HG02981 (cell line): ENCODE measurements at regions not wholly inside any gene's neighbourhood (a gene's known extent, or its start where the extent isn't known, plus 50 kb on each side); places are given as distances from the start of the nearest gene placed in this dataset.
"Not testable (repeated sequence)": the region's sequence is repeated elsewhere in the genome, so short reads cannot be mapped to it uniquely, and the experiment has no call there.

Experiments used
- ATAC-seq: cut with Tn5 transposase; IDR thresholded peaks from one replicate; pipeline ENCODE4 v1.9.1; 2021; ENCODE audit warnings: mild to moderate bottlenecking, moderate library complexity; ENCODE audit not compliant: unreplicated experiment

DNA sequence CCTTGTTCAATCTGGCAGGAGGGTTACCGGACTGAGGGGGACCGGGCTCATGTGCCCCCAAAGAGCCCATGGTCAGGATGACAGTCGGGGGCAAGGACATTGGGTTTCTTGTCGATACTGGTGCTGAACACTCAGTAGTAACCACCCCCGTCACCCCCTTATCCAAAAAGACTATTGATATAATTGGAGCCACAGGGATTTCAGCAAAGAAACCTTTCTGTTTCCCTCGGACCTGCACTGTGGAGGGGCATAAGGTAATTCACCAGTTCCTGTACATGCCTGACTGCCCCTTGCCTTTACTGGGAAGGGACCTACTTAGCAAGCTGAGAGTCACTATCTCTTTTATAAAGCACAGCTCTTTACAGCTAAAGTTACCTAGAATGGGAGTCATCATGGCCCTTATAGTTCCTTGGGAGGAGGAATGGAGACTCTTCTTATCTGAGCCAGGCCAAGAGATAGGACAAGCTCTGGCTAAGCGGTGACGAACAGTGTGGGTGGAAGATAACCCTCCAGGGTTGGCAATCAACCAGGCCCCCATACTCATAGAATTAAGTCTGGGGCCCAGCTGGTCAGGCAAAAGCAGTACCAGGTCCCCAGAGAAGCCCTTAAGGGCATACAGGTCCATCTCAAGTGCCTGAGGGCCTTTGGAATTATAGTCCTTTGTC, 603.7 kb downstream of the UQCRFS1 start:
- ATAC-seq: no peak

DNA sequence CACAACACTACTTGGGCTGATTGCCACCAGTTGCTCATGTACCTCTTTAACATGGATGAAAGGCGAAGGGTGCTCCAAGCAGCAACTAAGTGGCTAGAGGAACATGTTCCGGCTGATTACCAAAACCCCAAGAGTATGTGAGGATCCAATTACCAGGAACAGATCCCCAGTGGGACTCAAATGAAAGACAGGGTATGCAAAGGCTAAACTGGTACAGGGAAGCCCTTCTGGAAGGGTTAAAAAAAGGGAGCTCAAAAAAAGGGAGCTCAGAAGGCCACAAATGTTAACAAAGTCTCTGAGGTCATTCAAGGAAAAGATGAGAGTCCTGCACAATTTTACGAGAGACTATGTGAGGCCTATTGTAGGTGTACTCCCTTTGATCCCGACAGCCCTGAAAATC, 604.7 kb downstream of the UQCRFS1 start:
- no peak for ATAC-seq

DNA sequence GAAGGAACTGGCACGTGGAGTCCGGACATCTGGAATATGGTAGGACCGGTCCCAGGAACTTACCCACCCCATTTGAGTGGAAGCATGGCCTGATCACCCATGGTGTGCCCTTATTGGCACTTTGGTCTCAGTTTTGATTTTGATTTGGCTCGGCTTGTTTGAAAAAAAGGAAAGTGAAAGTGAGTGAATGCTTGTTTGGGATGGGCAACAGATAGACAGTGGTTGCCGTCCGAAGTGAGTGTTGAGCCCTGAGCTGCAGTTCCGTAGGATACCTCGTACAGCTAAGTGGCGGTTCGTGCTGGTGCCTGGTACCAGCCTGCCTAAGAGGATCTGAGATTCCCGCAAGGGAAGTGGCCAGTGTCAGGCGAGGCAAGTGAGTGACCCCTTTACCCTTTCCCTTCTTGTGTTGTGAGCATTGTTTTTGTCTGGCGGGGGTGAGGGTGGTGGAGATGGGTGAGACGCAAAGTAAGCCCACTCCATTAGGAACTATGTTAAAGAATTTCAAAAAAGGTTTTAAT, 605.8 kb downstream of the UQCRFS1 start:
- ATAC-seq: no peak

DNA sequence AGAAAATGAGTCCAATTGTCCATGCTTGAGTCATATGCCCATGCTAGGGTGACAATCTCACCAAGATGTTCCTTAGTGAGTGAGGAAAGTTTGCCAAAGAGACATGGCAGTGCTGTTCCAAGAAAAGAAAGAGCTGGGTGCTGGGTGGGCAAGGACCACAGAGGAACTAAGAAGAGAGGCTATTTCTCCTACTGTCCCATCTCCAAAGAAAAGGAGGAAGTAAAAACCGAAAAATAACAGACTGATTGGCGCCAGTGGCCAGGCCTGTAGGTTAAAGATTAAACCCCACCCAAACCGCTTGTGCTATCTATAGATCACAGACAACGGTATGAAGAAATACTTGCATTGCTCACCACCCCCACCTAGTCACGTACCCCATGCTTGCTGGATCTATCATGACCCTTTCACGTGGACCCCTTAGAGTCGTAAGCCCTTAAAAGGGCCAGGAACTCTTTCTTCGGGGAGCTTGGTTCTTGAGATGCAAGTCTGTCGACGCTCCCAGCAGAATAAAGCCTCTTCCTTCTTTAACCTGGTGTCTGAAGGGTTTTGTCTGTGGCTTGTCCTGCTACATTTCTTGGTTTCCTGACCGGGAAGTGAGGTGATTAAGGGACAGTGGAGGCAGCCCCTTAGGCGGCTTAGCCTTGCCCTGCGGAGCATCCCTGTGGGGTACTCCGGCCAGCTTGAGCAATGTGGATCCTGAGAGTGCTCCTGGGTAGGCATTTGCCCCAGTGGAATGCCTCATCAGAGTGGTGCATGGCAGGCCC, 606.5 kb downstream of the UQCRFS1 start:
- ATAC-seq: no peak

DNA sequence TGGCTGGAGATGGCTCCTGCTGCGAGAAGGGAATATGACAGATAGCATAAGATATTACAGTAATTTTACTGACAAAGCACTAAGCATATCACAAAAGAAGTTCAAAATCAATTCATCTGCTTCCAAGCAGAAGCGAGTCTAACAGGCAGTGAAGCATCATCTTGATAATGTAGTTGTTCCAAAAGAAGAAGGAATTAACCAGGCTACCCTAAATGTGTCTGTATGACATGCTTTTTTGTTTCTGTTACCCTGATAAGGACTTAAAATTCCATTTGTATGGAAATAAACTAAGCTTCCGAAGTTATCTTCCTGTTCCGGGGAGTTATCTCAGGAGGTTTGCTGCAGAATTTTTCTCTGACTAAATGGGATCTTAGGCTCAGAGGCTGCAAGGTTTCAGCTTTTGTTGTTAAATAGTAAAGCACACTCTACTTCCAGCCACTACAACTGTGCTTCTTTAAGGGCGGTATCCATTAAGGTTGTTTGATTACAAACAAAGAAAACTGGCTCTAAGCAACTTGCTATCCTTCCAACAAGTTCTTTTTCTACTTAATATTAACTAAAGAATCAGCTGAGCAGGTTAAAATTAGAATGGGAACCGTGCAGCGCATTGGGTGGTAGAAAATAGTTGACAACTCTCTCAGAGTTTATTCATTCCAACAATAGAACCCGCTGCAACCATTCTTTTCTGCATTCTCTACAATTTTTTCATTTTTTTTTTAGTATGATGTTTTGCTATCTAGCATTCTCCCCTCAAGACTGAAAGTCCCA, 607.3 kb downstream of the UQCRFS1 start:
- no peak for ATAC-seq

DNA sequence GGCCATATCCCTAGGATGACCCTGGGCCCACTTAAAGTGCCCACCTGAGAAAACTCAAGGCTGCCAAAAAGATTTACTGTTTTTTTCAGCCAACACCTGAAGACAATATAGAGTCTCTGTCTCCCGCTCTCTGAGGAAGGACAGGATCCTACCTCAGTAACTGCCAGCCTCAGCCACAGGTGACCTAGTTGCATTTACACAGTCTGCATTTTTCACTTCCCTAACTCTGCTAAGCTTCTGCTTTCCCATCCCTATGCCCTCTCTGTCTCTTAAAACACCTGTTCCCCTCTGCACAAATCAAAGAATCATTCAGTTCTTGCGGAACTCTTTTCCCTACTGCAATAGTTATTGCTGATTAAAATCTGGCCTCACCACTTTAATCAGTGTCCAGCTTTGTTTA, 609.5 kb downstream of the UQCRFS1 start:
- ATAC-seq: no peak

DNA sequence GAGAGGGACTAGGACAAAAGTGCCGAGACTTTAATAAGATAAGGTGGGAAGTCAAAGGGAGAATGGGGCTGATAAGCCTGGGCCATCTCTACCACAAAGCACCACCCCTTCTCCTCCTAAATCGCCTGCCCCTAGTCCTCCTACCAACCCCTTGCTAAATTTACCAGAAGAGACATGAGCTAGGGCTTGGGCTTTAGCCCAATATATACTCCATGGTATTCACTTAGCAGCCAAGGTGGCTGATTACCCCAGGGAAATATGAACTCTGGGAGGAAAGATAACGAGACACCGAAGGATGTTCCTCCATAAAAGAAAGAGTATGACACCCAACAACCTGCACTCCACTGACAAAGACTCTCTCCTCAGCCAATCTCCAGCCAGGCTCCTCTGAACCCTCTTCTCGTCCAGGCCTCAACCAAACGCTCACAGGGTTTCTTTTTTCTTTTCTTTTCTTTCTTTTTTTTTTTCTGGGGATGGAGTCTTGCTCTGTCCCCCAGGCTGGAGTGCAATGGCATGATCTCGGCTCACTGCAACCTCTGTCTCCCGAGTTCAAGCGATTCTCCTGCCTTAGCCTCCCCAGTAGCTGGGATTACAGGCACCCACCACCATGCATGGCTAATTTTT, 610.2 kb downstream of the UQCRFS1 start:
- no peak for ATAC-seq

DNA sequence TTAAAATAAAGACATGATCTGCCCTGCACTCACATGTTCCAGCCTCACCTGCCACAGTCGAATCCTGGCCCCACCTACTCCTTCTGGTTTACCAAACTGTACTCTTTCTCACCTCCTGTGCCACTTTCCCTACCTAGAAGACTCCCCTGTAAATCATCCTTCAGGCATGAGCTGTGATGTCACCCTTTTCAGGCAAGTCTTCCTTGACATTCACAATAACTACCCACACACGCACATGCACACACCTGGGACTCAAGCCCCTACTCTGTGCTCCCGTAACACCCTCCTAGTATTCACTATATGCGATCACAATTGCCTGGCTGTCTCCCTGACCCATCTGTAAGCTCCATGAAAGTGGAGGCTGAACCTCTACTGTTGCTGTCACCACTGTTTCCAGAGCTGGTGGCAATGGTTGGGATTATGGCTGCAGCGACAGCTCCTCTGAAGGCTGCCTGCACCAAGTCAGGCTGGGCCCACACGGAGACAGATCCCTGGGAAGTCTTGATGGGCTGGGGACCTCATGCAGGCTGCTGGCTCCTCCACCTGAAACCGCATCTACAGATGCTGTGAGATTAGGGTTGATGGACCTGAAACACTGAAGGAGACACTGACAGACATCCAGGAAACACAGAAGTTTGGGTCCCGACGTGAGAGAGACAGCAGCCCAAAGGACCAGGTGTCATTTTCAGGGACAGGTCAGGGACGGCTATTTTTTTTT, 611.1 kb downstream of the UQCRFS1 start:
- no peak for ATAC-seq

DNA sequence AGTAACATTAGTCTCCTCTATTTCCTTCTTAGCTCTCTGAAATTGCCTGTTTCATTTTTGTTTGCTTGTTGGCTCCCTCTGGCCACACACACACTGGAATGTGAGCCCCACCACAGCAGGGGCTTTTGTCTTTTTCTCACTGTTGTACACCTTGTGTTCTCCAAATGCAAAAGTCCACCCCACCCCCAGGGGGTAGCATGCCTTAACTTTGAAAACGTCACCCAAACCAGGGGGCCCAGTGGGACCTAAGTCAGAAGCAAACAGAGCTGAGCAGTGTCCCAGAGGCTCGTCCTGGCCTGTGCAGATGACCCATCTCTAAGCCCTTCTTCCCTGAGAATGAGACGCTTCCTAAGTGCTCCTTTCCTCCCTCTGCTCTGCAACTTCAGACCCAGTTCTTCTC, 614.1 kb downstream of the UQCRFS1 start:
- no peak for ATAC-seq

DNA sequence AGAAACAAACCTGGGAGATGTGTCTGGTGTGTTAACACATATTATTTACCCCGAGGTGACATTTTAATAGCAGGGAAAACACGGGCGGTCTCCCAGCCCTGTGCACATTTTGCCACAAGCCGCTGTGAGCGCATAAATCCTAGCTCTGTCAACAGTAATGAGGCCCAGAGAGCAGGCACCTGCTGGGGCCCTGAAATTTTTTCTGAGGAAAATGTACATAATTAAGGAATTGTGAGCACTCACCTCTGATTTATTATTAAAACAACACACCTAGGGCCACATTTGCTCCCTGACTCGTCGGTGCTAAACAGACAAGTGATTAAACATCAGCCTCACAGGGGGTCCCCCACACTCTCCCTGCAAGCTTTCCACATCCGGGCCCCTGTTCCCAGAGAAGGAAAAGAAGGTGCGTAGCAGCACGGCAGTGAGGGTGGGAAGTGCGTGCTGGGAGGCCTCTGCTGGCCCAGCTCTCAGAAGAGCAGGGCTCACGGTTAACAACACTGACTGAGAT, 616.3 kb downstream of the UQCRFS1 start:
- no peak for ATAC-seq

DNA sequence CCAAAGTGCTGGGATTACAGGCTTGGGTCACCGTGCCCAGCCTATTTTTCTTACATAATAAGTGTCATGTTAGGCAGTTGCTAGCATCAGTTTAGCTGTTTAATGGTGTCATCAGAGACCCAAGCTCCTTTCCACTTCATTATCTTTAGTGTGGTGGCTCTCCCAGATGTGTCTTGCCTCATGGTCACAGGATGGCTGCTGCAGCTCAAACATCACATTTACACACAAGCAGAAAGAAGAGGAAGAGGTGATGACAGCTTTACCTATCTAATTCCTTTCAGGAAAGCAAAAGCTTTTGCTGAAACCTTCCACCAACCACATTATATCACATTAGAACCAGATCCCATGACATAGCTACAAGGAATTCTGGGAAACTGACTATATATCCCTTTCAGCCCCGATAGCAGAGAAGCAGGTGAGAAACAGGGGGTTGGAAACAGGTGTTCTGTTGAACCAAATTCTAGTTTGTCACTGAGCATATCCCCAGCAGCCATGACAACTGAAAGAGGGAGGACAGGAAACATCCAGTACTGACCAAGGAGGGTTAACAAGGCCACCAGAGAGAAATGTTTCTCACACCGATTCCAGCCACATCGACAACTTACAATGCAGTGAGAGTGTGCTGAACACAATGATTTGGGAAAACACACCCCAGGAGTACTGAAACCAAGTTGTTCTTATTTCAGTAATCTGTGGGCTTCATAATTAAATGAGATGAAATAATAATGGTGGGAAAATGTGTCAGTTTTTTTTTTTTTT, 617.0 kb downstream of the UQCRFS1 start:
- ATAC-seq: no peak

DNA sequence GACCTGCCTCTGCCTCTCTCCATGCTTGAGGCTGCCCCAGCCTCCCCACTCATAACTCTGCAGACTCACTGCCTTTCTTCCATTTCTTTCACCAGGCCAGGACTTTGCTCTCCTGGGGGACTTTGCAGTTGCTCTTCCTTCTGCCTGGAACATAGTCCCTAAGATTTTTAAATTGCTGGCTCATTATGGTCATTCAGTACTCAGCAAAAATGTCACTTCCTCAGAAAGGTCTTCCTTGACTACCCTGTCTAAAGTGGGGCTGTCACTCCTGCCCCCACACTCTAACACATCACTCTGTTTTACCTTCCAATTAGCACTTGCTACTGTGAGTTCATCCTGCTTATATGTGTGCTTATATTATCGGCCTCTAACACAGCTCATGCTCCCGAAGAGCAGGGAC, 618.2 kb downstream of the UQCRFS1 start:
- no peak for ATAC-seq

DNA sequence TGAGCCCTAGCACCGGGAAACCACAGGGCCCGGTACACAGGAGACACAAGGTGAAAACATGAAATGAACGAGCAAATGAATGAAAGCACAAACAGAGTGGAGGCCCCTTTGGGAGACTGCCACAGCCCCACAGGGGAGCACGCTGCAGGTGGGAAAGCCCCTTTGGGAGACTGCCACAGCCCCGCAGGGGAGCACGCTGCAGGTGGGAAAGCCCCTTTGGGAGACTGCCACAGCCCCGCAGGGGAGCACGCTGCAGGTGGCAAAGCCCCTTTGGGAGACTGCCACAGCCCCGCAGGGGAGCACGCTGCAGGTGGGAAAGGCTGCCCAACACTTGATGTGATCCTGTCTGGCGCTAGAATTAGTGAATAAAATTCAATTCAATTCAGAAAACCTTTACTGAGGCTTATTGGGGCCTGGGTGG, 623.0 kb downstream of the UQCRFS1 start:
- not testable (repeated sequence) for ATAC-seq

DNA sequence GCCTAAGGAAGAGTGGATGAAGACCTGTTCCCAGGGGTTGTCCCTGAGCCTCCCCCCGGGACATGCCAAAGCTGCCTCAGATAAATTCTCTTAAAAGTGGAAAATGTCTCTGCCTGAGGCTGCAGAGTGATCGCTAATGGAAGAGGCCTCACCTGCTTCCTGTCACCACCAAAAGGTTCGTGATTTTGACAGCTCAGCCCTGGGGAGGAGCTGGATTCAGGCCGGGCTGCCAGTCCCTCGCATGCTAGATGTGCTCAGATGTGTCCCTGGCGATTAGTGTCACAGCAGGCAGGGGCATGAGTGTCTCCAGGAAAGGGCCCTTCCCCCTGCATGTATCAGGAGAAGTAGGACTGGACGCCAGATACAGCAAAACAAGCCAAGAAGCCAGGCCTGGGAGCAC, 626.5 kb downstream of the UQCRFS1 start:
- no peak for ATAC-seq

DNA sequence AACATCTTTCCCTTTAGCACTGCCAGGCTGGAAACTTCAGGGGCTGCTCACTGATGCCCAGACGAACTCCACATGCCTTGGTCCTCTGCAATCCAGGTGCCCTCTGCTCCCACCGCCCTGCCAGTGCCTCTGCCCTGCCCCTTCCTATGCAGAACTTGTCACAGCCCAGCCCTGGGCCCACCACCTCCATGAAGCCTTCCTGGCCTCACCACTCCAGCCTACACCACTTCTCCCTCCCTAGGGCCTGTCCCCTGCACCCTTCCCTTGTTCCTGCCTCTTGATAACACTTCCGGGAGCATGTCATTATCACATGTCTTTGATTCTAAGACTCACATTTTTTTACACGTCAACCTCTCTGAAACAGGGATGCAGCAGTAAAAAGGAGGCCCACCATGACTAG, 627.2 kb downstream of the UQCRFS1 start:
- ATAC-seq: no peak

DNA sequence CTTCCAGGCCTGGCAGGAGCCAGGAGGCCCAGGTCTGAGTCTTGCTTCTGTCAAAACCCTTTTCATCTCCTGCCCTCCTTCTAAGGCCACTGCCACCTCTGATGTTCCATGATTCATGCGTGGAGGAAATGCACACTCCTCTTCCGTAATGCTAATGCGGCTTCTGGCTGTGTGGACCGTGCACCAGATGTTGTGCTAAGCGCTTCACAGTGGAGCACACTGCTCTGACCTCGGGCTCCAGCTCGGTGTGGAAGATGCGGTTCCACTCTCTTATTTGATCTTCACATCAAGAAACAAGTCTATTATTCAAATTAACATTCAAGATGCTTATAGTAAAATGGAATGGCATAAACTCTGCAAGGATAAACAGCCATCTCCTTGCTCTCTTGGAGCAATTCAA, 629.2 kb downstream of the UQCRFS1 start:
- ATAC-seq: no peak

DNA sequence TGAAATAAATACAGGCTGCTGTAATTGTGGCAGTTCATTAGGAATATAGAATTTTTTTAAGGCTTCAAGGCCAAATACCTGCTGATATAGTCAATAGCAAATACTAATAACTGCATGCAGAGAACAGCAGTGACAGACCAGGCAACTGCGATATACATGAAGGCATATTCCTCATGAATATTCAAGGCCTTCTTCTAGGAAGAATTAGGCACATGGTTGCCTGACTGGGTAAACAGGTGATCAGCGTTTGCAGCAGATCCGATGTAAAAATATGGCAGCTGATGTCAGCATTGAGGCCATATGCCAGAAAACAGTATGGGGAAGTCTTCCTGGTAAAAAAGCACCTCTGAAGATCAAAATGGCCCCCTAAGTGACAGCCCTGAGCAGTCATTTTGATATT, 629.7 kb downstream of the UQCRFS1 start:
- no peak for ATAC-seq

DNA sequence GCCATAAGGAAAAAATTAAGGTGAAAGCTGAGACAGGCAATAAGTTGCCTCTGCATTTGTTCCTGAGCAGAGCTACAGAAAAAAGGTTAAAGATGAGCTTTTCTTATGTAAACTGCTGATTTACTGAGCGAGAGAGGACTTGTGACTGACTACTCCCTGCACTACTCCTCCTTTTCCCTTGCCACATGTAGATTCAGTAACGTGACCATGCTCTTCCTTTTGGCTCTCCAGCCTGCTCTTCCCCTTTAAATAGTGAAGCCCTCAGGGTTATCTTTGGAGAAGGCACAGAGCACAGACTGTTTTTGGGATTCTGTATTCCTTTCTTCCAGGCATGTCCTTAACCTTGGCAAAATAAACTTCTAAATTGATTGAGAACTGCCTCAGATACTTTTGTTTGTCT, 630.2 kb downstream of the UQCRFS1 start:
- no peak for ATAC-seq

DNA sequence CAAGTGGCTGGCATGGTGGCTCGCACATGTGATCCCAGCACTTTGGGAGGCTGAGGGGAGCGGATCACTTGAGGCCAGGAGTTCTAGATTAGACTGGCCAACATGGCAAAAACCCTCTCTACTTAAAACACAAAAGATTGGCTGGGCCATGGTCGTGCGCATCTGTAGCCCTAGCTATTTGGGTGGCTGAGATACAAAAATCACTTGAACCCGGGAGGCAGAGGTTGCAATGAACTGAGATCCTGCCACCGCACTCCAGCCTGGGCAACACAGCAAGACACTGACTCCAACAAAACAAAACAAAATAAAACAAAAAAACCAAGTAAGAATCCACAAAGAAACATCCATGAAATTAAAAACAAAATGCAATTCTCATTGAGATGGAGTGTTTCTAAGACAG, 630.6 kb downstream of the UQCRFS1 start:
- no peak for ATAC-seq

DNA sequence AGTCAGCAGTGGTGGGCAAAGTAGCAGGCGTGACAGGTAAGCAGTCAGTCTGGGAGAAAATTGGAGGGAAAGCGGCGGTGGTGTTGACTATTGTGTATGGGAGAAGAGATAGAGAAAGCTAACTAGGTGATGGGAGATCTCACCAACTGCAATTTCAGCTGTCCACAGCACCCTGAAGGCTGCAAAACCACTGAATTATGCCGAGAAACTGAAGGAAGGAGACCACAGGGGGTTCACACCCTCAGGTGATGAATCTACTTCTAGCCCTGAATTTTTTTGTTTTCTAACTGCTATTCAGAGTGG, 631.5 kb downstream of the UQCRFS1 start:
- no peak for ATAC-seq
